Type B pancreatic cell (in vitro differentiated cells): ENCODE measurements at regions not wholly inside any gene's neighbourhood (a gene's known extent, or its start where the extent isn't known, plus 50 kb on each side); places are given as distances from the start of the nearest gene placed in this dataset.

Experiments
- DNase-seq: peaks from one replicate; pipeline ENCODE4 v3.0.0; 2021; ENCODE audit warnings: mixed read lengths; ENCODE audit not compliant: unreplicated experiment; ENCODE audit errors: extremely low spot score
- H3K27ac Mint-ChIP-seq: 2 replicates; pipeline ENCODE4 v1.8.0; 2021; ENCODE audit warnings: mild to moderate bottlenecking, mixed read lengths
- H3K27me3 Mint-ChIP-seq: 2 replicates; pipeline ENCODE4 v1.8.0; 2021; ENCODE audit warnings: mixed read lengths
- H3K36me3 Mint-ChIP-seq: 2 replicates; pipeline ENCODE4 v1.8.0; 2021; ENCODE audit warnings: mixed read lengths
- H3K4me1 Mint-ChIP-seq: one replicate; pipeline ENCODE4 v1.8.0; 2021; ENCODE audit warnings: mixed read lengths; ENCODE audit not compliant: unreplicated experiment
- H3K4me3 Mint-ChIP-seq: 2 replicates; pipeline ENCODE4 v1.8.0; 2021; ENCODE audit warnings: mild to moderate bottlenecking, mixed read lengths
- H3K9me3 Mint-ChIP-seq: 2 replicates; pipeline ENCODE4 v1.8.0; 2021; ENCODE audit warnings: mixed read lengths
- TF ChIP-seq, protein P1 (sequence below): fragments of 200-600 bp; sonication (generic); conservative IDR thresholded peaks from 2 replicates; pipeline ENCODE4 v1.5.0; 2021; ENCODE audit warnings: antibody characterized with exemption, mild to moderate bottlenecking

GRCh38 chr5:56492812-56493211 is 259.7 kb upstream of the ANKRD55 start:
- peaks cover 50% of the 10 kb centered on the region for H3K4me1 Mint-ChIP-seq
- TF ChIP-seq, protein P1, sequence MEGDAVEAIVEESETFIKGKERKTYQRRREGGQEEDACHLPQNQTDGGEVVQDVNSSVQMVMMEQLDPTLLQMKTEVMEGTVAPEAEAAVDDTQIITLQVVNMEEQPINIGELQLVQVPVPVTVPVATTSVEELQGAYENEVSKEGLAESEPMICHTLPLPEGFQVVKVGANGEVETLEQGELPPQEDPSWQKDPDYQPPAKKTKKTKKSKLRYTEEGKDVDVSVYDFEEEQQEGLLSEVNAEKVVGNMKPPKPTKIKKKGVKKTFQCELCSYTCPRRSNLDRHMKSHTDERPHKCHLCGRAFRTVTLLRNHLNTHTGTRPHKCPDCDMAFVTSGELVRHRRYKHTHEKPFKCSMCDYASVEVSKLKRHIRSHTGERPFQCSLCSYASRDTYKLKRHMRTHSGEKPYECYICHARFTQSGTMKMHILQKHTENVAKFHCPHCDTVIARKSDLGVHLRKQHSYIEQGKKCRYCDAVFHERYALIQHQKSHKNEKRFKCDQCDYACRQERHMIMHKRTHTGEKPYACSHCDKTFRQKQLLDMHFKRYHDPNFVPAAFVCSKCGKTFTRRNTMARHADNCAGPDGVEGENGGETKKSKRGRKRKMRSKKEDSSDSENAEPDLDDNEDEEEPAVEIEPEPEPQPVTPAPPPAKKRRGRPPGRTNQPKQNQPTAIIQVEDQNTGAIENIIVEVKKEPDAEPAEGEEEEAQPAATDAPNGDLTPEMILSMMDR: no peak
- H3K4me3 Mint-ChIP-seq: no peak overlapping the region
- peaks cover 6% of the 10 kb centered on the region for H3K9me3 Mint-ChIP-seq
- H3K27me3 Mint-ChIP-seq: no peaks in the 10 kb centered on the region
- H3K27ac Mint-ChIP-seq: no peak overlapping the region
- no peaks in the 10 kb centered on the region for H3K36me3 Mint-ChIP-seq
- DNase-seq: no peak

DNA sequence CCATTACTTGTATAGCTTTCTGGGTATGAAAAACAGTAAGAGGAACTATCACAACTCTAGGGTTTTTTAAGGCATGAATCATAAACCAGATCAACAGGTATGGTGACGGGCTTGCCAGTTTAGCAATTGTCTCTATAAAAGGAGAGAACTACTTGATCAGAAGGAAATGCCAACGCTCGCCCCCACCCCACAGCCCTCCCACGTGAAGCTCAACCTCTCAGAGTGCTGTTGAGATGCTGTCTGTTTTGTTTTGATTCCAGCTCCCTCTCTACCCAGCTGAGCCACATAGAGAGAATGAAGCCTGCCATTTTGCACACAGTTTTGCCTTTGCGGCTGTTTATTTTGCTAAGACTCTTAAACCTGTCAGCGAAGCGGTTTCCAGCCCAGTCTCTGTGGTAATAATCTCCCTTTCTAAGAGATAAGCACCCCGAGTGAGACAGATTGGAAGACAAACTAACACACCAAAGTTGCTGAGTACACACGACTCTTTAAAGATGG is 257.9 kb upstream of the ANKRD55 start:
- Mint-ChIP-seq H3K9me3 (peaks cover 11% of the 10 kb centered on the region), H3K27ac (peak overlapping the region; percentile 96), H3K36me3 (peaks cover 4% of the 10 kb centered on the region), H3K4me1 (peaks cover 39% of the 10 kb centered on the region), H3K27me3 (no peaks in the 10 kb centered on the region), H3K4me3 (peak overlapping the region; percentile 69)
- TF ChIP-seq, protein P1: no peak
- DNase-seq: peak; percentile 63

GRCh38 chr5:56489272-56489671 is 256.1 kb upstream of the ANKRD55 start:
- Mint-ChIP-seq H3K27me3 (no peaks in the 10 kb centered on the region), H3K36me3 (peaks cover 4% of the 10 kb centered on the region), H3K27ac (no peak overlapping the region), H3K4me3 (no peak overlapping the region), H3K4me1 (peaks cover 29% of the 10 kb centered on the region), H3K9me3 (peaks cover 11% of the 10 kb centered on the region)
- TF ChIP-seq, protein P1: no peak
- DNase-seq: peak; percentile 7

DNA sequence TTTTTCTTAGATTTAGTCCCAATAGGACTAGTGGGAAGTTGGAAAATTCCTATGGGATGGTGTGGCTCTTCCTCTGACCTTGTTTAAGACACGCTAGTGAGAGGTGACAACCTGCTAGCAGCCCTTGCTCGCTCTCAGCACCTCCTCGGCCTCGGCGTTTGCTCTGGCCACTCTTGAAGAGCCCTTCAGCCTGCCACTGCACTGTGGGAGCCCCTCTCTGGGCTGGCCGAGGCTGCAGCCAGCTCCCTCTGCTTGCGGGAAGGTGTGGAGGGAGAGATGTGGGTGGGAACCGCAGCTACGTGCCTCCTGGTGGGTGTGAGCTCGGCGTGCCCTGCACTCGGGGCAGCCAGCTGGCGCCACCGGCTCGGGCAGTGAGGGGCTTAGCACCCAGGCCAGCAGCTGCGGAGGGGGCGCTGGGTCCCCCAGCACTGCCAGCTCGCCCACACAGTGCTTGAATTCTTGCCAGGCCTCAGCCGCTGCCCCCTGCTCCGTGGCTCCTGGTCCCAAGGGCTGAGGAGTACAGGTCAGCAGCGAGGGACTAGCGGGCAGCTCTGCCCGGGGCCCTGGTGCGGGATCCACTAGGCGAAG is 254.5 kb upstream of the ANKRD55 start:
- H3K4me1 Mint-ChIP-seq: peaks cover 21% of the 10 kb centered on the region
- peak; percentile 40 for DNase-seq
- H3K4me3 Mint-ChIP-seq: no peak overlapping the region
- H3K9me3 Mint-ChIP-seq: peaks cover 11% of the 10 kb centered on the region
- TF ChIP-seq, protein P1: no peak
- peaks cover 4% of the 10 kb centered on the region for H3K36me3 Mint-ChIP-seq
- no peak overlapping the region for H3K27ac Mint-ChIP-seq
- H3K27me3 Mint-ChIP-seq: no peaks in the 10 kb centered on the region

GRCh38 chr5:56482363-56482762 is 249.2 kb upstream of the ANKRD55 start:
- TF ChIP-seq, protein P1: no peak
- Mint-ChIP-seq H3K4me1 (peaks cover 28% of the 10 kb centered on the region), H3K4me3 (peak overlapping the region; percentile 86), H3K36me3 (peaks cover 4% of the 10 kb centered on the region), H3K9me3 (peaks cover 5% of the 10 kb centered on the region), H3K27ac (no peak overlapping the region), H3K27me3 (no peaks in the 10 kb centered on the region)
- DNase-seq: no peak
